ENCODE measurements at regions not wholly inside any gene's neighbourhood (a gene's known extent, or its start where the extent isn't known, plus 50 kb on each side); places are given as distances from the start of the nearest gene placed in this dataset.

DNA sequence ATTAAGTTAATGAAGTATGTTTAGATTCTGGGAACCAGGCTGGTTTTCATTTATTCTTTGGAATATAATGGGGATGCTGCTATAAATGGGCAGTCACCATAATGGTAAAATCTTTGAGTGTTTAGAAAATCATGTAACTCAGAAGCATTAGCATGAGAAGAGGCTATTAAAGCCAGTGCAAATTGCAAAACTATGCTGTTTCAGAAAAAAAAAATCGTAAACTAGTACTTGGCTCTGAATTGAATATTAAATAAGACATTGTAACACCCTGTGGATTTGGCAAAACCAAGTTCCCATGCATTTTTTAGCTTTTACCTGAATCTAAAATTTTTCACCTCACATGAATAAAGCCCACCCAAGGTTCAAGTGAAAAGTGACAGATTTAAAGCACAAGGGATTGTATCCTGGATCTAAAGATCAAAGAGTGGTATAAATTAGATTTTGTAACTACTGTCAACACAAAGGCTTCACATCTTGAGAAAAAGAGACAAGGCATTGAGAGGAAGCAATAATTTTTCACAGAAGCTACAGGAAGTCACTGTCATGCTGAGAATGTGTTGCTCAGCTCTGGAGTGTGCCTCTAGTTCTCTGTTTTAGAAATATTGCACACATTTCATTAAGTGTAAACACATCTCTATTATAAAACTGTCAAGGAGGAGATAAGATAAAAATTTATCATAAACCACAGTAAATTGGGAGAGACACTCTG is 142.2 kb downstream of the ABCA8 start:
- no peak for DNase-seq (ENCODE audit: low read depth)

GRCh38 chr17:68809148-68809547 is 146.0 kb downstream of the ABCA8 start:
- DNase-seq (ENCODE audit: low read depth) = no peak

DNA sequence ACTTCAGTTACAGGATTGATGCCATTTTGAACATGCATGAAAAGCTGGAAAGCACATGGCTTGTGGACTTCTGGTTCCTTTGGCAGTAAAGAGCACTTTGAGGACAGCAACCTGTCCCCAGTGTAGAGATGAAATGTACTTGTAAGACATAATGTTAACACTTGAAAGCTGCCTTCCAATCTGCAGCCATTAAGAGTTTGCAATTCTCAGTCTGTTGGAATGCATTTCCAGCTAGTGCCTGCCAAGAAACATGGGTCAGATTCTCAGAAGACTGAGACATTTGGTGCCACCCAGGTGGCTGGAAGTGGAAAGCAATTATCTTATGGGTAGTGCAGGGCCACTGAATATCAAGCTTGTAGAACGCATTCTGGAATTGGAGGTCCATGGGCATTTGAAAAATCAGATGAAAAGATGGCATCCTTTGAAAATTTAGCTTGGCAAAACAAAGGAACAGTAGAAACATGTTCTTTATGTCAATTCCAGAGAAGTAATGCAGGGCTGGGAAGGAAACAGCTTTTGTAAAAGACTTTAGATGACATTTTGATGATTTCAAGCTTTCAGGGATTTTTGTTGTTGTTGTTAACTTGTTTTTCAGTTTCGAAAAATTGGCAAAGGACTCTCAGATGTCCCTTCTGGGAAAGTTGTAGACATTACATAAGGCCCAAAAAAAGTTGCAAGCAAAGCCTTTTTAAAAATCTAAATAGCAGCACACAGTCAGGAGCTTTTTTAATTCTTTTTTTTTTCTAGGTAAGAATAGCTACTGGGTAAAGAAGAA is 147.0 kb downstream of the ABCA8 start:
- DNase-seq (ENCODE audit: low read depth) = no peak

- no peak for DNase-seq (ENCODE audit: low read depth)
Observed at GRCh38 chr17:68805609-68806008, 149.6 kb downstream of the ABCA8 start.

DNA sequence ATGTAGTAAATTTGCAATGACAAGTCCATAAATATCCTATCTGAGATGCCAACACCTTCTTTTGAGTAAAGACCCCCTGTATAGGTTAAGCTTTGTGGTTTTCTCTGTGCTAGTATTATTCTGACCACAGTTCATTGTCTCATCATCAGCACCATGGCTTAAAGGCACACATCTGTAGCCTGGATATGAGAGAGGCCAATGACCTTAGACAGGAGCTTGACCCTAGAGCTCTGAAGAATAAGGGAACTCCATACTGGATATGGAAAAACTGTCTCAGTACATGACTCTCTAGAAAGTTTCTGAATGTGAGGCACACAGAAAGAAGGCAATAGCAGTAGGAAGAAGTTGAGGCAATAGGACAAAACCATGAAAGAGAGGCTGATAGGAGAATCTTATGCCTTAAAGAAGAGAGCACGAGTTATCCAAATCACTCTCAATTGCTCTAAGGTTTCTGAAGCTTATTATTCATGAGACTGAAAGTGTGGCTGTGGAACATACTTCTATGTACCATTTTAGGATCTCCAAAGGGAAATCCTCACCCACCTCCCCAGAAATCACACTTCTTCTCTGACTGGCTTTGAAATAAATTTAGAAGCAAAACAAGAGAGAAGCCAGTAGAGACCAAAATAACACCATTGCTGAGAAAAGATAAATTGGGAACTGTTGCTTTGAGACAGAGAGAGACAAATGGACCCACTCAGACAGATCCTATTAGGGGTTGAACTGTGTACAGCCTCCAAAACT is 150.2 kb downstream of the ABCA8 start:
- no peak for DNase-seq (ENCODE audit: low read depth)

DNA sequence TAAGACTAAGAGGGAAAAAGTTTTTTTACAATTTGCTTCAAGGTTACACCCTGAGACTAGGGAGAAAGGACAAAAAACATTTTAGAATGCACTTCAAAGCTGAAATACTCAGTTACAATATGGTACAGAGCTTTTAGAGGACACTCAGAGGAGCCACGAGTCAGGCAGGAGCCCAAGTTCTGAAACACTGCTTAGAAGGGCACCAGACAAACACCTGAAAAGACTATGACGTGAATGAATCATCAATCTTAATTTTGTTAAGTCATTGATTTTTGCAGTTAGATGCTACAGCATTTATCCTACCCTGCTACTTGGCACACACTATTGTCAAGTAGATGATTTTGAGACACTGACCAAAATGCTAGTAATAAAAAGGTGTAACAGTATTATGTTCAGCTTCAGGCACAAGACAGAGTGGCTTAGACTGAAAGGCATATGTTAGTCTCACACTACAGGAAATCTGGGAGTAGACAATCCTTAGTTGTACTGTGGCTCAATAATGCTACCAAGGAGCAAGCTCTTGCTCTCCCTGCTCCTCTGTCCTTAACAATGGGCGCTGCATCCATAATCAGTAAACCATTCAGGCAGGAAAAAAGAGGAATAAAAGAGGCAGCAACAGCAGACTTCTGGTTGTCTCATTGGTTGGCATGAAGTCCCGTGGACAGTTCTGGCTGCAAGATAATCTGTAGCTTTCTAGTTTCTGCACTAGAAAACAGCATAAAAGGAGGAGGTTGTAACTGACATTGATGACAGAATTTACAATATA is 151.8 kb downstream of the ABCA8 start:
- no peak for DNase-seq (ENCODE audit: low read depth)

GRCh38 chr17:68801335-68802247 is 153.6 kb downstream of the ABCA8 start:
- no peak for DNase-seq (ENCODE audit: low read depth)

DNA sequence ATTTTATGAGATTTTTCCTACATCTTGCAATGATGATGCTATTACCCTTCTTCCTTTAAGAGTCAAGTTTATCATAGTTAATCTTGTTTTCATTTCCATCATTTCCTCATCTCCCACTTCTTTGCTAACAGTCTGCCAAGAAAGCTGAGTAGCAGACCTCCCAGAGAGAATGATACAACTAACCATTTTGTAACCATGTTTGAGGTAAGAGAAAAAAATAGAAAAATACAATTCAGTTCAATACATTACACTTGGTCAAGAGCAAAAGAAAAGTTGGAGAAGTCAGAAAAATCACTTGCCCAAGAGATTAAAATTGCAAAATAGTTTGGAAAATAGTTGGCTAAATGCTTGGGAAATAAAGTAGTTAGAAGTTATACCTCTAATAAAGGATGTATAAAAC is 154.4 kb downstream of the ABCA8 start:
- no peak for DNase-seq (ENCODE audit: low read depth)

GRCh38 chr17:68794636-68795434 is 160.4 kb downstream of the ABCA8 start:
- DNase-seq (ENCODE audit: low read depth) = peak; percentile 57

GRCh38 chr17:68792873-68793272 is 162.3 kb downstream of the ABCA8 start:
- no peak for DNase-seq (ENCODE audit: low read depth)

GRCh38 chr17:68792042-68792685 is 163.0 kb downstream of the ABCA8 start:
- DNase-seq (ENCODE audit: low read depth) = no peak

GRCh38 chr17:68790931-68791330 is 164.3 kb downstream of the ABCA8 start:
- DNase-seq (ENCODE audit: low read depth) = no peak

DNA sequence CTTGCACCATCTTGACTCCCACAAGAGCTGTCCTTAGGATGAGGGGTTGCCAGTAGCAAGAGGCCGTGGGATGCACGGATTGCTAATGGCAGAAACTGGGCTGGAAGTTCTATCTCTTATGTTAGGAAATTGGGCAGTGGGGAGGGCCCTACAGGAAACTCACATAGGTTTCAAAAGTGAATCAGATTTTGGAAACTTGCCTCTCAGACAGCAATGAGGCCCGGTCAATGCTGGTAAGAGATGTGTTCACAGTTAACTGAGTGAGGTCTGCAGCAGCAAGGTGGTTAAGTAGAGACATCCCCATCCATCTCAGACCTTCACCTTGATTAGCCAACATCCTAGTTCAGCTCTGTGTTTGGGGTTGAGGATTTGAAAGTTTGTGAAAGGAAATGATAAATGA is 164.7 kb downstream of the ABCA8 start:
- DNase-seq (ENCODE audit: low read depth) = no peak

DNA sequence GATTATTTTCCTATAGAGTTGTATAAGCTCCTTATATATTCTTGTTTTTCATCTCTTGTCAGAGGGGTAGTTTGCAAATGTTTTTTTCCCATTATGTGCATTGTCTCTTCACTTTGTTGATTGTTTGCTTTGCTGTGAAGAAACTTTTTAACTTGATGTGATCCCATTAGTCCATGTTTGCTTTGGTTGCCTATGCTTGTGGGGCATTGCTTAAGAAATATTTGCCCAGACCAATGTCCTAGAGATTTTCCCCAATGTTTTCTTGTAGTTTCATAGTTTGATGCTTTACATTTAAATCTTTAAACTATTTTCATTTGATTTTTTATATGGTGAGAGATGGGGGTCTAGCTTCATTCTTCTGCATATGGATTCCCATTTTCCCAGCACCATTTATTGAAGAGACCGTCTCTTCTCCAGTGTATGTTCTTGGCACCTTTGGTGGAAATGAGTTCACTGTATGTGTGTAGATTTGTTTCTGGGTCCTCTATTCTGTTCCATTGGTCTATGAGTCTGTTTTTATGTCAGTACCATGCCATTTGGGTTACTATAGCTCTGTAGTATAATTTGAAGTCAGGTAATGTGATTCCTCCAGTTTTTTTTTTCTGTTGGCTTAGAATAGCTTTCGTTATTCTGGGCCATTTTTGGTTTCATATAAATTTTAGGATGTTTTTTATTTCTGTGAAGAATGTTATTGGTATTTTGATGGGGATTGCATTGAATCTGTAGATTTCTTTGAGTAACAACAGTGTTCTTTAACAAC is 165.8 kb downstream of the ABCA8 start:
- DNase-seq (ENCODE audit: low read depth) = no peak

- no peak for DNase-seq (ENCODE audit: low read depth)
Observed at GRCh38 chr17:68785565-68786486, 169.4 kb downstream of the ABCA8 start.

DNA sequence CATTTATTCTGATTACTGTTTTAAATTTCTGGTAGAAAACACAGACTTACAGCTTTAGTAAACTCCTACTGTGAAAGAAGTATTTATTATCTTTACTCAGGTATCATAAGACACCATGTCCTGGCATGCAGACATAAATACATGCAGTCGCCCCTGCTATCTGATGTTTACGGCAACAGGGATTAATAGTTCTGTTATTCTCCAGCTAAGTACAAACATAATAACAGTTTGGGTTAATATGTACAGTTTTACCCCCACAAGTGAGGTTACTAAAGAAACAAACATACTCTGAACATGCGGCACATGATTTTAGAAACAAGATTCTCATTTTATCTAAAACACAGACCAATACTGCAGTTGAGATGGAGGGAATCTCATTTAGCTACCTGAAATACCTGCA is 170.8 kb downstream of the ABCA8 start:
- no peak for DNase-seq (ENCODE audit: low read depth)

- peak; percentile 93 for DNase-seq (ENCODE audit: low read depth)
Observed at GRCh38 chr17:68783861-68784260, 171.3 kb downstream of the ABCA8 start.
